ENCODE measurements at regions not wholly inside any gene's neighbourhood (a gene's known extent, or its start where the extent isn't known, plus 50 kb on each side); places are given as distances from the start of the nearest gene placed in this dataset.

- no peak overlapping the region for H3K4me3 ChIP-seq
- no peaks in the 10 kb centered on the region for H3K36me3 ChIP-seq
- no peaks in the 10 kb centered on the region for H3K27me3 ChIP-seq
- peaks cover 0 to 22% (median 0%) of the 10 kb centered on the region in 4 donors for H3K9me3 ChIP-seq
- WGBS, 2 donors = 79 to 89% methylated on average over 2 of the region's 2 CpGs
- TF ChIP-seq CTCF (IDR thresholded peaks at IDR 0.05) (no peak), POLR2A (IDR thresholded peaks at IDR 0.05) (no peak), EP300 (IDR thresholded peaks at IDR 0.05) (no peak)
- no peak for DNase-seq (ENCODE audit: low spot score in 2 of 2)
- H3K27ac ChIP-seq = no peak overlapping the region
- no peaks in the 10 kb centered on the region for H3K4me1 ChIP-seq
These were observed 678.7 kb downstream of the MATN1 start for GRCh38 chr1:30044656-30045144.

GRCh38 chr1:30043731-30044408, 679.5 kb downstream of the MATN1 start:
- Histone ChIP-seq H3K9me3 (peaks cover 0 to 22% (median 0%) of the 10 kb centered on the region in 4 donors), H3K27me3 (no peaks in the 10 kb centered on the region), H3K27ac (no peak overlapping the region), H3K4me3 (no peak overlapping the region), H3K4me1 (no peaks in the 10 kb centered on the region), H3K36me3 (no peaks in the 10 kb centered on the region)
- no peak for DNase-seq (ENCODE audit: low spot score in 2 of 2)
- TF ChIP-seq CTCF (IDR thresholded peaks at IDR 0.05) (no peak), EP300 (IDR thresholded peaks at IDR 0.05) (no peak)
- WGBS, 2 donors = 55 to 75% methylated on average over 1 of the region's 1 CpG

GRCh38 chr1:30043256-30043655, 680.1 kb downstream of the MATN1 start:
- 78 to 86% methylated on average over 2 of the region's 2 CpGs for WGBS, 2 donors
- no peak for DNase-seq (ENCODE audit: low spot score in 2 of 2)
- no peaks in the 10 kb centered on the region for H3K27me3 ChIP-seq

GRCh38 chr1:30042438-30043147, 680.8 kb downstream of the MATN1 start:
- H3K9me3 ChIP-seq = peaks cover 0 to 22% (median 0%) of the 10 kb centered on the region in 4 donors
- WGBS, 2 donors = 100% methylated on average over 2 of the region's 2 CpGs
- DNase-seq (ENCODE audit: low spot score in 2 of 2) = no peak

More at GRCh38 chr1:30043256-30043655, 680.1 kb downstream of the MATN1 start:
- no peak overlapping the region for H3K4me3 ChIP-seq
- peaks cover 0 to 22% (median 0%) of the 10 kb centered on the region in 4 donors for H3K9me3 ChIP-seq
- H3K27ac ChIP-seq = no peak overlapping the region
- no peaks in the 10 kb centered on the region for H3K36me3 ChIP-seq
- no peaks in the 10 kb centered on the region for H3K4me1 ChIP-seq
- TF ChIP-seq POLR2A (IDR thresholded peaks at IDR 0.05) (no peak), EP300 (IDR thresholded peaks at IDR 0.05) (no peak), CTCF (IDR thresholded peaks at IDR 0.05) (no peak)

More at GRCh38 chr1:30042438-30043147, 680.8 kb downstream of the MATN1 start:
- no peaks in the 10 kb centered on the region for H3K4me1 ChIP-seq
- no peaks in the 10 kb centered on the region for H3K27me3 ChIP-seq
- H3K36me3 ChIP-seq = no peaks in the 10 kb centered on the region
- TF ChIP-seq POLR2A (IDR thresholded peaks at IDR 0.05) (no peak), EP300 (IDR thresholded peaks at IDR 0.05) (no peak), CTCF (IDR thresholded peaks at IDR 0.05) (no peak)
- no peak overlapping the region for H3K4me3 ChIP-seq
- H3K27ac ChIP-seq = no peak overlapping the region
